ENCODE measurements at regions not wholly inside any gene's neighbourhood (a gene's known extent, or its start where the extent isn't known, plus 50 kb on each side); places are given as distances from the start of the nearest gene placed in this dataset.
"Not testable (repeated sequence)": the region's sequence is repeated elsewhere in the genome, so short reads cannot be mapped to it uniquely, and the experiment has no call there.

DNA sequence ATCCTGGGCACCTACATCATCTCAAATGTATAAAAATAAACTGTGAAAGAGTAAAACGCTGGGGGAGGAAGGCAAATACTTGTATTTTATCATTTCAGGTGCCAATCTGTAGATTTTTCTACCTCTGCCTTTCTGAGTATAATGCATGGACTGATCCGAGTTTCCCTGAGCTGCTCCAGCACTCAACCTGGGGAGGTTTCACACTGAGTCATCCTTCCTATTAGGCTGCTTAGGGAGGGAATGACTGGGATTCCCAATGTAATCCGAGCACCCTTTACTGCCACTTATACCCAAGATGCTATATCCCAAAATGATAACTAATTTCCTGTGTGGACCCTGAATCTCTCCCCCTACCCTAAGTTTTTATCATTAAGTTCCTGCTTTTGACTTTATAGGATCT is 126.6 kb downstream of the HNRNPD start:
- Histone ChIP-seq H3K36me3 (no peaks in the 10 kb centered on the region), H3K4me2 (no peak overlapping the region), H3K4me3 (no peak overlapping the region), H4K20me1 (no peaks in the 10 kb centered on the region), H3K4me1 (no peaks in the 10 kb centered on the region), H3K9me3 (no peaks in the 10 kb centered on the region), H3K9ac (no peak overlapping the region), H3K27me3 (no peaks in the 10 kb centered on the region), H3K27ac (no peak overlapping the region)
- TF ChIP-seq Cebpa-rat (IDR thresholded peaks at IDR 0.05): no peak

GRCh38 chr4:82241534-82241933 is 132.3 kb downstream of the HNRNPD start:
- no peak overlapping the region for H3K4me3 ChIP-seq
- no peak for TF ChIP-seq Cebpa-rat (IDR thresholded peaks at IDR 0.05)
- no peaks in the 10 kb centered on the region for H3K36me3 ChIP-seq
- H4K20me1 ChIP-seq: no peaks in the 10 kb centered on the region
- no peaks in the 10 kb centered on the region for H3K4me1 ChIP-seq
- no peak overlapping the region for H3K27ac ChIP-seq
- H3K4me2 ChIP-seq: no peak overlapping the region
- no peak overlapping the region for H3K9ac ChIP-seq
- no peaks in the 10 kb centered on the region for H3K9me3 ChIP-seq
- no peaks in the 10 kb centered on the region for H3K27me3 ChIP-seq

DNA sequence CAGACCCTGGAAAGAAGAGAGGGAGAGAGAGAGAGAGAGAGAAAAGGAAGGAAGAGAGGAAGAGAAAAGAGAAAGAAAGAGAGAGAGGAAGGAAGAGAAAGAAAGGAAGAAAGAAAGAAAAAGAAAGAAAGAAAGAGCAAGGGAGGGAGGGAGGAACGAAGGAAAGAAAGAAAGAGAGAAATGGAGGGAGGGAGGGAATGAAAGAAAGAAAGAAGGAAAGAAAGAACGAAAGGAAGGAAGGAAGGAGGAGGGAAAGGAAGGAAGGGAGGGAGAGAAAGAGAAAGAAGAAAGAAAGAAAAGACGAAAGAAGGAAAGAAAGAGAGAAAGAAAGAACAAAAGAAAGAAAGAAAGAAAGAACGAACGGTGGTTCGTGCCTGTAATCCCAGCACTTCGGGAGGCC is 133.4 kb downstream of the HNRNPD start:
- Histone ChIP-seq H3K36me3 (no peaks in the 10 kb centered on the region), H3K4me2 (no peak overlapping the region), H3K9me3 (no peaks in the 10 kb centered on the region), H3K4me1 (no peaks in the 10 kb centered on the region), H3K27ac (no peak overlapping the region), H4K20me1 (no peaks in the 10 kb centered on the region), H3K27me3 (no peaks in the 10 kb centered on the region), H3K4me3 (no peak overlapping the region), H3K9ac (no peak overlapping the region)
- TF ChIP-seq Cebpa-rat (IDR thresholded peaks at IDR 0.05): no peak

DNA sequence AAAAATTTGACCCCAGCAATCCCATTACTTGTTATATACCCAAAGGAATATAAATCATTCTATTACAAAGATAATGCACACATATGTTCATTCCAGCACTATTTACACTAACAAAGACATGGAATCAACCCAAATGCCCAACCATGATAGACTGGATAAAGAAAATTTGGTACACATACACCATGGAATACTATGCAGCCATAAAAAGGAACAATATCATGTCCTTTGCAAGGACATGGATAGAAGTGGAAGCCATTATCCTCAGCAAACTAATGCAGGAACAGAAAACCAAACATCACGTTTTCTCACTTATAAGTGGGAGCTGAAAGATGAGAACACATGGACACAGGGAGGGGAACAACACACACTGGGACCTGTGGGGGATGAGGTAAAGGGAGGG is 136.6 kb downstream of the HNRNPD start:
- H3K9ac ChIP-seq, H3K27me3 ChIP-seq, H3K4me1 ChIP-seq, H4K20me1 ChIP-seq, H3K4me3 ChIP-seq, H3K9me3 ChIP-seq, H3K4me2 ChIP-seq, H3K36me3 ChIP-seq, H3K27ac ChIP-seq: not testable (repeated sequence)

DNA sequence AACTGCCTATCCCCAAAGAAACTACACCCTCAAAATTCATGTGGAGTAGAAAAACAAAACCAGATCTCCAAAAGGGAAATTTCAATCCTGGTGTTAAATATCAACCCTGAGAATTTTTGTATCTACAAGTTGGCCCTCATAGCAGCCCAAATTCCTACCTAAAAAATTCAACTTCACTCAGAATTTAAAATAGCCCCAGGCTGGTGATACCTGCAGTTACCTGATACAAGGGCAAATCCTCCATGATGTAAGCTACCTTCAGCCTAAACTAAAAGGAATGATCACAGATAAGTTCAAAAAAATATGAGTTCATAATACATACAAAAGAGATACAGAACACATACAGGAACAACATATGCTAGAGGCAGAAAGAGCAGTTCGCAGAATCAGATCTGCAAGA is 138.4 kb downstream of the HNRNPD start:
- H3K9ac ChIP-seq: no peak overlapping the region
- H3K9me3 ChIP-seq: no peaks in the 10 kb centered on the region
- no peak overlapping the region for H3K27ac ChIP-seq
- no peak for TF ChIP-seq Cebpa-rat (IDR thresholded peaks at IDR 0.05)
- no peaks in the 10 kb centered on the region for H4K20me1 ChIP-seq
- H3K36me3 ChIP-seq: no peaks in the 10 kb centered on the region
- H3K4me3 ChIP-seq: no peak overlapping the region
- H3K4me2 ChIP-seq: no peak overlapping the region
- no peaks in the 10 kb centered on the region for H3K27me3 ChIP-seq
- peaks cover 9% of the 10 kb centered on the region for H3K4me1 ChIP-seq

- TF ChIP-seq Cebpa-rat (IDR thresholded peaks at IDR 0.05): no peak
- no peak overlapping the region for H3K27ac ChIP-seq
- no peaks in the 10 kb centered on the region for H4K20me1 ChIP-seq
- H3K27me3 ChIP-seq: no peaks in the 10 kb centered on the region
- no peaks in the 10 kb centered on the region for H3K9me3 ChIP-seq
- no peak overlapping the region for H3K4me2 ChIP-seq
- no peak overlapping the region for H3K4me3 ChIP-seq
- H3K9ac ChIP-seq: no peak overlapping the region
- H3K36me3 ChIP-seq: no peaks in the 10 kb centered on the region
- H3K4me1 ChIP-seq: peaks cover 9% of the 10 kb centered on the region
Measured at GRCh38 chr4:82232891-82233290, 140.9 kb downstream of the HNRNPD start.

GRCh38 chr4:82231806-82232205 is 142.0 kb downstream of the HNRNPD start:
- H3K9me3 ChIP-seq: no peaks in the 10 kb centered on the region
- no peak for TF ChIP-seq Cebpa-rat (IDR thresholded peaks at IDR 0.05)
- no peak overlapping the region for H3K9ac ChIP-seq
- H3K36me3 ChIP-seq: no peaks in the 10 kb centered on the region
- H3K27me3 ChIP-seq: no peaks in the 10 kb centered on the region
- no peak overlapping the region for H3K27ac ChIP-seq
- H3K4me3 ChIP-seq: no peak overlapping the region
- 0 out of 2 replicates have a peak overlapping the region, but pooled peaks have one; percentile 3 for H3K4me2 ChIP-seq
- H4K20me1 ChIP-seq: no peaks in the 10 kb centered on the region
- H3K4me1 ChIP-seq: peaks cover 9% of the 10 kb centered on the region

- Histone ChIP-seq H3K27me3 (no peaks in the 10 kb centered on the region), H3K9ac (no peak overlapping the region), H3K4me2 (no peak overlapping the region), H3K4me3 (no peak overlapping the region), H3K27ac (no peak overlapping the region), H3K4me1 (peaks cover 9% of the 10 kb centered on the region), H3K36me3 (no peaks in the 10 kb centered on the region), H4K20me1 (no peaks in the 10 kb centered on the region), H3K9me3 (no peaks in the 10 kb centered on the region)
- TF ChIP-seq Cebpa-rat (IDR thresholded peaks at IDR 0.05): no peak
Measured at GRCh38 chr4:82230306-82230705, 143.5 kb downstream of the HNRNPD start.

DNA sequence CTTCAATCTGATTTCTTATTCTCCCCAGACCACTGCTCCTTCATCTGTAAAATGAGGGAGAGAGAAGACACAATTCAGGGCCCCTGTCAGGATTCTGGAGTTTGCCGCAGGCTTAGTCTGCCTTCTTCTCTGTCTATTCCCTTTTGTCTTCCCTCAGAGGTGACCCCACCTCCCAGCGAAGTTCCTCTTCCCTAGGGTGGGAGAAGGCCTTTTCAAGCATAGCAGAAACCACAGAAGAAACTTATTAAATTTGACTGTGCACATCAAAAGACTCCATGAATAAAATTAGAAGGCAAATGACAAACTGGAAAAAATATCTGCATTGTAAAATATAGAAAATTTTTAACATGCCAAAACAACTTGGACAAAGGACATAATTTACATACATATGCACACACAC is 148.8 kb downstream of the HNRNPD start:
- Histone ChIP-seq H3K36me3 (no peaks in the 10 kb centered on the region), H3K9me3 (peaks cover 15% of the 10 kb centered on the region), H3K4me3 (no peak overlapping the region), H3K27ac (0 out of 2 replicates have a peak overlapping the region, but pooled peaks have one; percentile 1), H3K4me1 (peaks cover 23% of the 10 kb centered on the region), H3K27me3 (no peaks in the 10 kb centered on the region), H3K9ac (no peak overlapping the region), H3K4me2 (peak overlapping the region; percentile 18; the same call in 1 of the 2 replicates), H4K20me1 (no peaks in the 10 kb centered on the region)
- TF ChIP-seq Cebpa-rat (IDR thresholded peaks at IDR 0.05): no peak

DNA sequence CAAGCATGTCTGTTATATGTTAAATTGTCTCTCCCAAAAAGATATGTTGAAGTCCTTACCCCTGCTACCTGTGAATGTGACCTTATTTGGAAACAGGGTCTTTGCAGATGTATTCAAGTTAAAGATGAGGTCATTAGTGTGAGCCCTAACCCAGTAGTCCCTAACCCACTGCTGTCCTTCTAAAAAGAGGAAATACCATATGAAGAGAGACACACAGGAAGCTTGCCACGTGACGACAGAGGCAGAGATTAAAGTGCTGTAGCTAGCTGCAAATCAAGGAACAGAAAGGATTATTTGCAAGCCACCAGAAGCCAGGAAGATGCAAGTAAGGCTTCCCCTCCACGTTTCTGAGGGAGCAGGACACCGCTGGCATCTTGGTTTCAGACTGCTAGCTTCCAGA is 150.1 kb downstream of the HNRNPD start:
- H3K4me2 ChIP-seq: peak overlapping the region; percentile 60
- no peak for TF ChIP-seq Cebpa-rat (IDR thresholded peaks at IDR 0.05)

GRCh38 chr4:82219346-82219745 is 154.4 kb downstream of the HNRNPD start:
- Histone ChIP-seq H3K9me3 (peaks cover 15% of the 10 kb centered on the region), H3K4me1 (peaks cover 51% of the 10 kb centered on the region), H4K20me1 (no peaks in the 10 kb centered on the region), H3K9ac (no peak overlapping the region), H3K36me3 (no peaks in the 10 kb centered on the region), H3K27ac (no peak overlapping the region), H3K4me3 (no peak overlapping the region), H3K27me3 (no peaks in the 10 kb centered on the region), H3K4me2 (peak overlapping the region; percentile 44)
- no peak for TF ChIP-seq Cebpa-rat (IDR thresholded peaks at IDR 0.05)

More for the DNA sequence above, 150.1 kb downstream of the HNRNPD start:
- Histone ChIP-seq H4K20me1 (no peaks in the 10 kb centered on the region), H3K4me1 (peaks cover 34% of the 10 kb centered on the region), H3K36me3 (no peaks in the 10 kb centered on the region), H3K4me3 (no peak overlapping the region), H3K27ac (0 out of 2 replicates have a peak overlapping the region, but pooled peaks have one; percentile 5), H3K9me3 (peaks cover 15% of the 10 kb centered on the region), H3K27me3 (no peaks in the 10 kb centered on the region), H3K9ac (no peak overlapping the region)

Measured in BLaER1 (cell line).